ENCODE measurements at regions not wholly inside any gene's neighbourhood (a gene's known extent, or its start where the extent isn't known, plus 50 kb on each side); places are given as distances from the start of the nearest gene placed in this dataset.

DNA sequence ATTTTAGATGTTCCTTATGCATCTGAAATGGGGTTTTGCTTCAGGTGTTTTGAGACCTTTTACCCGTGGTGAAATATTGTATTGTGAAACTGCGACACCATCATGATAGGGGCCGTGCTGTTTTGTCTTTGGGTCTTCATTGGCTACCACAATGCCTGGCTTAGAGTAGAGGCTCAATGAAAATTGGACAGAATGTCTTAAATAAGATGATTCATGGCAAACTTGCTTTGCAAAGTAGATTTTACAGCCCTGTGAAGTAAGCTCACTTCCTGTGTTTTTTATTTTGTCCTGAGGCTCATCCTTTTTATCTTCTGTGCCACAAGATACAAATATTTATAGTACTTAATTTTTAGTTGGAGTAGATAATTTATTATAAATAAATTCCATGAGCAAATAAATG is 111.3 kb upstream of the FRMD6 start:
- no peak overlapping the region for H2AFZ ChIP-seq (ENCODE audit: low read depth, low read length, severe bottlenecking)
- no peak overlapping the region for H3K27ac ChIP-seq (ENCODE audit: low read depth, low read length)
- TF ChIP-seq, protein P1, sequence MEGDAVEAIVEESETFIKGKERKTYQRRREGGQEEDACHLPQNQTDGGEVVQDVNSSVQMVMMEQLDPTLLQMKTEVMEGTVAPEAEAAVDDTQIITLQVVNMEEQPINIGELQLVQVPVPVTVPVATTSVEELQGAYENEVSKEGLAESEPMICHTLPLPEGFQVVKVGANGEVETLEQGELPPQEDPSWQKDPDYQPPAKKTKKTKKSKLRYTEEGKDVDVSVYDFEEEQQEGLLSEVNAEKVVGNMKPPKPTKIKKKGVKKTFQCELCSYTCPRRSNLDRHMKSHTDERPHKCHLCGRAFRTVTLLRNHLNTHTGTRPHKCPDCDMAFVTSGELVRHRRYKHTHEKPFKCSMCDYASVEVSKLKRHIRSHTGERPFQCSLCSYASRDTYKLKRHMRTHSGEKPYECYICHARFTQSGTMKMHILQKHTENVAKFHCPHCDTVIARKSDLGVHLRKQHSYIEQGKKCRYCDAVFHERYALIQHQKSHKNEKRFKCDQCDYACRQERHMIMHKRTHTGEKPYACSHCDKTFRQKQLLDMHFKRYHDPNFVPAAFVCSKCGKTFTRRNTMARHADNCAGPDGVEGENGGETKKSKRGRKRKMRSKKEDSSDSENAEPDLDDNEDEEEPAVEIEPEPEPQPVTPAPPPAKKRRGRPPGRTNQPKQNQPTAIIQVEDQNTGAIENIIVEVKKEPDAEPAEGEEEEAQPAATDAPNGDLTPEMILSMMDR (IDR thresholded peaks at IDR 0.05; ENCODE audit: insufficient read depth, low read length, poor library complexity, severe bottlenecking), result no peak
- no peak for TF ChIP-seq EZH2phosphoT487 (conservative IDR thresholded peaks at IDR 0.05; ENCODE audit: low read length)
- H3K36me3 ChIP-seq (ENCODE audit: low read length), result no peaks in the 10 kb centered on the region
- H3K9ac ChIP-seq (ENCODE audit: low read length), result no peak overlapping the region
- H3F3A ChIP-seq (ENCODE audit: insufficient read depth), result no peaks in the 10 kb centered on the region
- no peak overlapping the region for H3K4me2 ChIP-seq (ENCODE audit: low read depth, low read length, poor library complexity, severe bottlenecking)
- H3K9me3 ChIP-seq (ENCODE audit: insufficient read depth, low read length), result peaks cover 1% of the 10 kb centered on the region; the same call in 1 of the 2 replicates
- H3K4me3 ChIP-seq (ENCODE audit: insufficient read depth, low read length, poor library complexity, severe bottlenecking), result no peak overlapping the region
- H4K20me1 ChIP-seq (ENCODE audit: low read depth, low read length), result no peaks in the 10 kb centered on the region
- no peaks in the 10 kb centered on the region for H3K79me2 ChIP-seq (ENCODE audit: insufficient read depth, low read length)
- no peaks in the 10 kb centered on the region for H3K9me2 ChIP-seq (replicated peaks; ENCODE audit: insufficient read depth, low read length)
- no peaks in the 10 kb centered on the region for H3K27me3 ChIP-seq (ENCODE audit: low read length)

DNA sequence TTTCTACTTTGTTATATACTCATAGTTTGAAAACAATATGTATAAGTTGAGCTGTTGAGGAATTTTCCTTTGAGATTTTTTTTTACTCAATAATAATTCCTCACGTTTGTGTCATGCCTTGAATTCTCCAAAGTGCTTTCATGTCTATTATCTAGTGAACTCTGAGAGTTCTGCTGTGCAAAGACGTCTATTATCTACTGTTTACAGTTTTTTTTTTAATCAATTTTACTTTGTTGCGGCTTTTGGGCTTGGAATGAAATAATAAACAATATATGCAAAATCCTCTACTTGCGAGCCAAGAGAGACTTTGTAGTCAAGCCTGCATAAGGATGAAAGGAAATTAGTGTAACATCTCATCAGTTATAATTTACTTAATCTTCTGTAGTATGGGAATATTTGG is 107.2 kb upstream of the FRMD6 start:
- H3K27me3 ChIP-seq (ENCODE audit: low read length), result no peaks in the 10 kb centered on the region
- H3K9me2 ChIP-seq (replicated peaks; ENCODE audit: insufficient read depth, low read length), result no peaks in the 10 kb centered on the region
- no peaks in the 10 kb centered on the region for H3K79me2 ChIP-seq (ENCODE audit: insufficient read depth, low read length)
- H3K4me2 ChIP-seq (ENCODE audit: low read depth, low read length, poor library complexity, severe bottlenecking), result no peak overlapping the region
- H3K9me3 ChIP-seq (ENCODE audit: insufficient read depth, low read length), result no peaks in the 10 kb centered on the region
- H3F3A ChIP-seq (ENCODE audit: insufficient read depth), result no peaks in the 10 kb centered on the region
- H3K27ac ChIP-seq (ENCODE audit: low read depth, low read length), result no peak overlapping the region
- no peak overlapping the region for H3K9ac ChIP-seq (ENCODE audit: low read length)
- TF ChIP-seq, protein P1 (IDR thresholded peaks at IDR 0.05; ENCODE audit: insufficient read depth, low read length, poor library complexity, severe bottlenecking), result no peak
- TF ChIP-seq EZH2phosphoT487 (conservative IDR thresholded peaks at IDR 0.05; ENCODE audit: low read length), result no peak
- no peak overlapping the region for H2AFZ ChIP-seq (ENCODE audit: low read depth, low read length, severe bottlenecking)
- no peaks in the 10 kb centered on the region for H4K20me1 ChIP-seq (ENCODE audit: low read depth, low read length)
- H3K4me3 ChIP-seq (ENCODE audit: insufficient read depth, low read length, poor library complexity, severe bottlenecking), result no peak overlapping the region
- no peaks in the 10 kb centered on the region for H3K36me3 ChIP-seq (ENCODE audit: low read length)

DNA sequence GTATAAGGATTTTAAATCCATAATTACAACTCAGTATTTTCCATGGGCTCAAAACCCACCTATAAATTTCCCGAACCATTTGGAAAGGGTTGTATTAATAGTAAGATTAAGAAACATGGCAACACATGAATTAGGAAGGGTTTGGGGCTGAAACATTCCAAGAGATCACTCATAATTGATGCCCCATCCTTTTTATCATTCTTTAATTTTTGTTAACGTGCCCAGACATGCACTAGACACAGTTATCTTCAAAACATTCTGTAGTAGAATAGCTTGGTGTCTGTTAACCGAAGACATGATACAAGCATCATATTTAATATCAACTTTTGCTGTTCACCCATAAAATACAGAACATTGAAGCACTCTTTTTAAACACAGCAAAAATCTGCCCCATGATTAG is 106.8 kb upstream of the FRMD6 start:
- H3K4me3 ChIP-seq (ENCODE audit: insufficient read depth, low read length, poor library complexity, severe bottlenecking), result no peak overlapping the region
- H2AFZ ChIP-seq (ENCODE audit: low read depth, low read length, severe bottlenecking), result no peak overlapping the region
- no peaks in the 10 kb centered on the region for H3K9me2 ChIP-seq (replicated peaks; ENCODE audit: insufficient read depth, low read length)
- H3K27ac ChIP-seq (ENCODE audit: low read depth, low read length), result no peak overlapping the region
- no peaks in the 10 kb centered on the region for H3K79me2 ChIP-seq (ENCODE audit: insufficient read depth, low read length)
- H4K20me1 ChIP-seq (ENCODE audit: low read depth, low read length), result no peaks in the 10 kb centered on the region
- no peaks in the 10 kb centered on the region for H3F3A ChIP-seq (ENCODE audit: insufficient read depth)
- no peaks in the 10 kb centered on the region for H3K9me3 ChIP-seq (ENCODE audit: insufficient read depth, low read length)
- no peak overlapping the region for H3K4me2 ChIP-seq (ENCODE audit: low read depth, low read length, poor library complexity, severe bottlenecking)
- H3K9ac ChIP-seq (ENCODE audit: low read length), result no peak overlapping the region
- TF ChIP-seq EZH2phosphoT487 (conservative IDR thresholded peaks at IDR 0.05; ENCODE audit: low read length), result no peak
- TF ChIP-seq, protein P1 (IDR thresholded peaks at IDR 0.05; ENCODE audit: insufficient read depth, low read length, poor library complexity, severe bottlenecking), result no peak
- H3K27me3 ChIP-seq (ENCODE audit: low read length), result no peaks in the 10 kb centered on the region
- no peaks in the 10 kb centered on the region for H3K36me3 ChIP-seq (ENCODE audit: low read length)
